ENCODE measurements at regions not wholly inside any gene's neighbourhood (a gene's known extent, or its start where the extent isn't known, plus 50 kb on each side); places are given as distances from the start of the nearest gene placed in this dataset.

DNA sequence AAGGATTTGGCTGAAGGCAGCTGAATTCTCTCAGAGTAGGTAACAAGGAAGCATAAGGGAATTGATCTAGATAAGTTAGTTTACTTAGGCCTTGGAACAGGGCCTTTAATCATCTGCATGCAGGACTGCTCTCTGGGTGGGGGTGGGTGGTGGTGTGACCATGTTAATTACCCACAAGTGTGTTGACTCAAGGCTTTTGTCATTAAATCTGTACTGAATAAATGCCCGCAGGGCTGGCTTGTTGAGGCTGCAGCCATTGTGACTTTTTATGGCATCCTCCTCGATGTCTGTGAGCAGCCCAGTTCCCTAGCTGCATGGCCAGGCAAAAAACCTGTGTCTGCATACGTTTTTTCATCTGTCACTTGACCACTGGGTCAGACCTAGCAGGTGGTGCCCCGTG lies 63.5 kb upstream of the ASCC3 start:
- DNase-seq: no peak

DNA sequence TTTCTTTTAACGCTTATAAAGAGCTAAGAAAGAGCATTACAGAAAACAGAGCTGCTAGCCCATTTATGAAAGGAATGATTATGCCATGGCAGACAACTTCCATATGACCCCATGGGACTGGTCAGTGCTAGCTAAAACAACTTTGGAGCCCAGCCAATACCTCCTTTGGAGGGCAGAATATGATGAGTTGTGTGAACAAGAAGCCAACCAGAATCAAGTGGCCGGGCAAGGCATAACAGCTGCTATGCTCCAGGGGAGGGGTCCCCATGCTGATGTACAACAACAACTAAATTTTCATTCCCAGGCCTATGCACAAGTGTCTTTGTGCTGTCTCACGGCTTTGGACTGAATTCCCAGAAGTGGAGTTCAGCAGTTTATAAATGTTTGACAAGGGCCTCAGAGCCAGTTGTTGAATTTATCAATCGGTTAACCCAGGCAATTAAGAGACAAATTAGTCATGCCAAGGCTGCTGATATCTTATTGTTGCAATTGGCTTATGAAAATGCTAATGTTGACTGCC lies 65.0 kb upstream of the ASCC3 start:
- DNase-seq: no peak

DNA sequence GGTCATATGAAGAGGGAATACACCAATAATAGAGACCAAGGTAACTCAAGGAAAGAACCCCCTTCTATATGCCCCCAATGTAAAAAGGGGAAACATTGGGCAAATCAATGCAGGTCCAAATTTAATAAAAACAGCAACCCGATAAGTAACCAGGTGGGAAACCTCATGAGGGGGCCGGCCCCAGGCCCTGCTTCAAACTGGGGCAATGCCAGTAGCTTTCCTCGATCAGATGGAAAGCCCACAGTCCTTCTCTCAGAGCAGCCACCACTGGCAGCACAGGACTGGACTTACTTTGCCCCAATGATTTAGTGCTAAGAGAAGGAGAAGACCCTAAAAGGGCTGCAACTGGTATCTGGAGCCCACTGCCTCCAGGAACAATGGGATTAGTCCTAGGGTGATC lies 65.6 kb upstream of the ASCC3 start:
- no peak for DNase-seq

DNA sequence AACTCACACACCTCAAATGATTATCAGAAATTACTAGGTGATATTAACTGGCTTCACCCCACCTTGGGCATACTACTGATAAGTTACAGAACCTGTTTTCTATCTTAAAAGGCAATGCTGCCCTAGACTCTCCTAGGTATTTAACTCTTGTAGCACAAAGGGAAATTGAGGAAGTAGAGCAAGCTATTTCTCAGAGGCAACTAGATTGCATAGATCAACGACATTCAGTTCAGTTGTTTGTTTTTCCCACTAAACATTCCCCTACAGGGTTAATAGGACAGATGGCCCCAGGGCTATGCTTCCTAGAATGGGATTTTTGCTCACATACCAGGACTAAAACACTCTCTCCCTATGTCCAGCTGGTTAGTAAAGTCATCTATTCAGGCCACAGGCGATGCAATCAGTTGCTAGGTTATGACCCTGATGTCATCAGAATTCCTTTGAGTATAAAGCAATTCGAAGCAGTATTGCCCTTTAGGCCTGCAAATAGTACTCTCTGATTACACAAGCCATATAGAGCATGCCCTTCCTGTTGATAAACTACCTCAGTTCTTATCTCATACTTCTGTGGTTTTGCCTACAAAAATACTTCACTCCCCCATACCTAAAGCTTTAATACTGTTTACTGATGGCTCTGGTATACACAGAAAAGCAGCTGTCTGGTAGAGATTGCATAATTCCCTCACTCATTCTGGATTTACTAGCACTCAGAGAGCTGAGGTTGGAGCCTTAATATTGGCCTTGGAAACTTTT lies 67.4 kb upstream of the ASCC3 start:
- DNase-seq: no peak

DNA sequence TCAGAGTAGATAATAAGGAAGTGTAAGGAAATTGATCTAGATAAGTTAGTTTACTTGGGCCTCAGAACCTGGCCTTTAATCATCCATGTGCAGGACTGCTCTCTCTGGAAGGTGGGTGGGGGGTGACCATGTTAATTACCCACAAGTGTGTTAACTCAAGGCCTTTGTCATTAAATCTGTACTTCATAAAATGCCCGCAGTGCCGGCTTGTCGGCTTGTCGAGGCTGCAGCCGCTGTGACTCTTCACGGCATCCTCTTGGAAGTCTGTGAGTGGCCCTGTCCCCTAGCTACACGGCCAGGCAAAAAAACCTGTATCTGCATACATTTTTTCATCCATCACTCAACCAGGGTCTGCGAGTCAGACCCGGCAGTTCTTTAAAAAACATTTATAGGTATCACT lies 70.9 kb upstream of the ASCC3 start:
- no peak for DNase-seq

DNA sequence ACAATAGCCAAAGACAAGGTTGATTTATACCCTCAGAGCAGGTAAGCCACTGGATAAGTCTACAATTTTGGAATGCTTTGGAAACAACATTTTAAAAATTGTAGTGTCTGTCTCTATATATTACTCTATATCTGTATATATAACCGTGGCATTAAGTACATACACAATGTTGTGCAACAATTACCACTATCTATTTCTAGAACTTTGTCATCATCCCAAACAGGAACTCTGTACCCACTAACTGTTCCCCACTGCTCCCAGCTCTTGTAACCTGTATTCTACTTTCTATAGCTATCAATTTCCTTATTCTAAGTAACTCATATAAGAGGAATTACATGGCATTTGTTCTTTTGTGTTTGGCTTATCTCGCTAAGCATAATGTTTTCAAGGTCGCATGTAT lies 78.2 kb upstream of the ASCC3 start:
- DNase-seq: no peak

GRCh38 chr6:100962466-100962865 lies 81.3 kb upstream of the ASCC3 start:
- DNase-seq: no peak

- no peak for DNase-seq
Measured at GRCh38 chr6:100965067-100965466, 83.9 kb upstream of the ASCC3 start.

DNA sequence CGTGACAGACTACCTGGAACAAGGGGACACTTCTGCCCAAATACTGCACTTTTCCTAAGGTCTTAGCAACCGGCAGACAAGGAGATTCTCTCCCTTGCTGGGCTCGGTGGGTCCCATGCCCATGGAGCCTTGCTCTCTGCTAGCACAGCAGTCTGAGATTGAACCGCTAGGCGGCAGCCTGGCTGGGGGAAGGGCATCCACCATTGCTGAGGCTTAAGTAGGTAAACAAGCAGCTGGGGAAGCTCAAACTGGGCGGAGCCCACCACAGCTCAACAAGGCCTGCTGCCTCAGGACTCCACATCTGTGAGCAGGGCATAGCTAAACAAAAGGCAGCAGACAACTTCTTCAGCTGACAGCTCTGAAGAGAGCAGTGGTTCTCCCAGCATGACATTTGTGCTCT lies 87.8 kb upstream of the ASCC3 start:
- DNase-seq: no peak

GRCh38 chr6:100979267-100979666 lies 98.1 kb upstream of the ASCC3 start:
- no peak for DNase-seq

DNA sequence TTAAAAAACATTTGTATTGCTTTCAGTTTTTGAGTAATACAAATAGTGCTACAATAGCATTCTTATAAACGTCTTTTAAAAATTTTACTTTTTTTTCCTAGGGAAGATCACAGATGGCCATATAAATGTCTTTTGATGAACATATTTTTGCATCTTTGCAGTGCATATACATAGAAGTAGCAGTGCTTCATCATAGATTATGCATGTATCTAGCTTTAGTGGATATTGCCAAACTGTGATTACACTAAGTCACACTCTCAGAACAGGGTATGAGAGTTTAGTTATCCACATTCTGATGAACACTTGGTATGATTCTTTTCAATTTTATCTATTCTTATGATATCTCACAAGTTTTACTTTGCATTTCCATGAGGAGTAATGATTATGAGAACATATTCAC lies 99.8 kb upstream of the ASCC3 start:
- no peak for DNase-seq

GRCh38 chr6:100986921-100987320 lies 105.8 kb upstream of the ASCC3 start:
- no peak for DNase-seq

DNA sequence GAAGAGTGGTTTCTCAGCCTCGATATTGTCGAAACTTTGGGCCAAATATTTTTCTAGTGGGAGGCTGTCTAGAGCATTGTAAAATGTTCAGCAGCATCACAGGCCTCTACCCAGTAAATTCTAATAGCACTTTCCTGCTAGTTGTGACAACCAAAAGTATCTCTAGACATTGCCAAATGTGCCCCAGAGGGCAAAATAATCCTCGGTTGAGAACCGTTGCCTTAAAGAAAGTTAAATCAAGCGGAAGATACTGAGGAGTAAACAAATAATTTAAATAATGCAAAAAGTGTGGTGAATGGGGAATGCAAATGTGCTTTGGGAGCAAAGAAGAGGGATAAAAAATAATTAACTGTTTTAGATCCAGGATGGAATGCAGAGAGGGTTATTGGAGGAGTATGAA lies 106.4 kb upstream of the ASCC3 start:
- no peak for DNase-seq

DNA sequence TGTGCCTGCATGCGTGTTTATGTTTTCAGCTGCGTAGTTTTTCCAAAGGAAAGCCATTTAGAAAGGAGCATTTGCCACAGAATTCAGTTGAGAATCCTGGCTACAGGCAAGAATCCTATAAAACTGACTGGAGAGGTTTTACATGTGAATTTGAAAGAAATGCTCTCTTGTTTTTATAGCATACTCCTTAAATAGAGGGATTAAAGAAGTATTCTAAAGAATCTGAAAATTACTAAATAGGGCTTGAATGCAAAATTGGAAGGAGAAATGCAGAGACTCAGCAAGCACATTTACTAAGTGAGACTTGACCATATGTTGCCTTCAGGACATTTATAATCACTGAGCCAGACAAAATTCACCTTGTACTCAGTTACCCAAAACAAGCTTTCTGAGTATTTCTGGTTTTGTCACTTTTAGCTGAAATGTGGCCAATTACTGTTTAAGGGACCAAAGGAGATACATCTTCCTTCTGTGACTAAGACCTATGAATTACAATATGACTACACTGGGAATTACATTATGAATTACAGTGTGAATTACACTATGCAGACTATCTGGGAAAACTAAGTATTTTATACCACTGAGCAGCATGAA lies 107.4 kb upstream of the ASCC3 start:
- DNase-seq: no peak

DNA sequence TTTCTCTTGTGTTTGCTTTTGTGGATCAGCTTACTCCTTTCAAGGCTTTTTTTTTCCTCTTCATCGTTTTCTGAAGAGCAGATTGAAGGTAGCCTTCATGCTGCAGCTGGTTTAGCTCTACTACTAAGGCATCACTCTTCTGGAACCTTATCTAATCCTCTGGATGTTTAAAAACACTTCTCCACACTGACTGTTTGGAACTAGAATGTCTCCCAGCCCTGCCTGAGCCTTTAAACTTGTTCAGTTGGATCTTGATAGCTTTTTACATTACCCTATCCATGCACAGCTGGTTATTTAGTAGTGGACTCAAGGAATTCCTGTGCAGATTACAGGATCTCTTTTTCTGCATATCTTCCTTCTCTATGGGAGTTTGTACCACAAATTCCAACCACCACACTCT lies 108.9 kb upstream of the ASCC3 start:
- DNase-seq: no peak

DNA sequence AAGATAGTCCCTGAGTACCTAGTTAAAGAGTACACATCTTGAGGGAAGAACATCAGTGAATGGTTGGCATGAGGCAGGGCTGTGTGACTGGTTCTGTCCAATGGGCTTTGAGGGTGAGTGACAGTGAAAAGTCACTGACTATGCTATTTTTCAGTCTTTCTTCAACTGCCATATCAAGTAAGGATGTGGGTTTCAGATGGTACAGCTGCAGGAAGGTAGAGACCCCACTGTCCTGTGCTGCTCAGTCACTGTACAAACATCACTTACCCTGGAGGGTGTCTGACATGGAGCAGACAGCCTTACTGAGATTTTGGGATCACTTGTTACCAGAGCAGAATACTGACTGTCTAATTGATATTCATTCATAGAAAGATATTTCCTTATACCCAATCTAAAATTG lies 115.3 kb upstream of the ASCC3 start:
- no peak for DNase-seq

DNA sequence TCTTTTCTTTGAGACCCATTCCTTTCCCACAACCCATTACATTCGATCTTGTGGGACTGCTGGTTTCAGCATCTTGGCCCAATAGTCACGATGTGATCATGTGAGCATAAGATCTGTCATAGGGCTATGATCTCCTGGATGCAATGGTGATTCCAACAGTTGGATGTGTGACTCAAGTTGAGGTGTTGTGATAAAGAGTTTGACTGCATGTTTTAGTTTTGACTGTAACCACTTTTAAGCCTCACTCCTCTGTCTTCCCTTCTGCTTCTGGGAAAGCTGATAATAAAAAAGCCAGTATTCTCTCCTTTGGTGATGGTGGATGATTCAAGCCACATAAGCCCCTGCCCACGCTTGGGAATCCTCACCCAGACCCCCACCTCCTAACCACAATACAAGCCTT lies 117.0 kb upstream of the ASCC3 start:
- no peak for DNase-seq

DNA sequence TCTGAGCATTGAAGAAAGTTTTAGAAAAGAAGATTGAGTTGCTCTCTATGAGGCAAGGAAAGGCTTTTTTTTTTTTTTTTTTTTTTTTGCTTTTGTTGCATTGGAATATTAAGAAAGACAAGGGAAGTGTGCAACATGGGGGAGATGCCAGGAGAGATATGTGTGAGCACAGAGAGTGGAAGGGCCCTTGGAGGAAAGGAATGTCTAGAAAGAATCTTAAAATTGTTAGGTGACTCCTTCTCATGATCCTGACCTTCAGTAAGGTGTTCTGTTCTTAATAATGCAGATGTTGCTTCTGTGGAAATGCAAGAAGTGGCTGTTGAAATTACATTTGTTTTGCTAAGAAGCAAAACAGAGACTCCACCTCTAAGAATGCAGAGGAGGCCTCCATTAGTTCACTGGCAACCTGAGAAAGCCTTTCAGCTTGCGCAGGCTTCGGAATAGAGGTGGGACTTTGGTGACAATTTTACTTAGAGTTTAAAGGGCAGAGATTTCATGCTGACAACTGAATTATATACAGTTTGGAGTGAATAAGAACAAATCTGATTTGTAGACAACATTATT lies 118.0 kb upstream of the ASCC3 start:
- DNase-seq: no peak

DNA sequence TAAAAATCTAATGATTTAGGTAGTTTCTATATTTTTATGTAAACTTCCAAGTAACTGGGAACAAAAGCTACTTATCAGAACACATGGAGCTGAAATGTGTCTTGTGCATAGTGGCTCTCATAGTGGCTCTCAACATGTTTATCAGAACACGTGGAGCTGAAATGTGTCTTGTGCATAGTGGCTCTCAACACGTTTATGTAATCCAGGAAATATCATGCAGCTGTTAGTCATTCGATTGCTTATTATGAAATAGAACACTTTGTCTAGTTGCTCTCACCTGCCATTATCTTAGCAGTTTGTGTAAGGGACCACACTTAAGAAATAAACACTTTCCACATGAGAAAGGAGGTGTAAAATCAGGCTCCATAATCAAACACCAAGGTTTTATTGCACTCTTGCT lies 119.2 kb upstream of the ASCC3 start:
- no peak for DNase-seq

- peak; percentile 57 for DNase-seq
Measured at GRCh38 chr6:101001012-101001411, 119.9 kb upstream of the ASCC3 start.

GRCh38 chr6:101001607-101002006 lies 120.5 kb upstream of the ASCC3 start:
- no peak for DNase-seq

GRCh38 chr6:101003075-101003474 lies 121.9 kb upstream of the ASCC3 start:
- no peak for DNase-seq

DNA sequence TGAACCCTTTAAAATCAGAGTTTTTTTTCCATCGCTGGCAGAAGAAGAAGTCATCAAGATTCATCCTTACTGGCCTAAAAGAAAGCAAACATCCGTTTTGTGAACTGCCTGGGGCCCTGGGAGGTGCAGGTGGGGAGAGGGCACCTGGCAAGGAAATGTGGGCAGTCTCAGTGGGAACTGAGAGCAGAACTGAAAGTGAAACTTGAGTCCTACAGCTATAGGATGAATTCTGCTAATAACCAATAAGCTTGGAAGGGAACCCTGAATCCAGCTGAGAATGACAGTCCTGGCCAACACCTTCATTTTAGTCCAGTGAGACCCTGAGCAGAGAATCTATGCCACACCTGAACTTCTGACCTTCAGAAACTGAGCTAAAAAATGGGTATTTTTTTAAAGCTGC lies 130.1 kb upstream of the ASCC3 start:
- DNase-seq: no peak

DNA sequence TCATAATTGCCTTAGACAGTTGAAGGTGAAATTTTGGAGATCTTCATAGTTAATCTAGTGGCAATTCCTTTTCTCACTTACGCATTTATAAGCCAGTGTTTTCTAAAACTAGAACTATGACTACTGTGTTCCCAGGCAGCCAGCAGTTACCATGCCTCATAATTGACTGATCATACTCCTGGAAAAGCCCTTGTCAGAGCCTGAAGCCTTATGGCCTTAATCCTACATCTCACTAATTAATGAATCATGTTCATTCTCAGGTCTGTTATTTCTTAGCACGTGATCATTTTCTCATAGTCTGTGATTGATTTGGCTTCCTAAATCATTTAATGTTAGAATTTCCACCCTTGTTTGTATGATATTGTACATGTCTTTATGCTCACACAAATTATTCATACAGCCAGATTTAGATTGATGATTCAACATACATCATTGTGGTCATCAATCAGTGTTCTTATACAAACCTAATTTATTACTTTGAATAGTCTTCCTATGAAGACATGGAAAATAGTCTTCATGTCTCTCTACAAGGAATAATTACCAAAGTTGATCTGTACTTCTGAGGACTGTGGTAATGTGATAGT lies 132.6 kb upstream of the ASCC3 start:
- DNase-seq: no peak

Measured in SIG-M5 (cell line).